SK-N-SH (cell line): ENCODE measurements at regions not wholly inside any gene's neighbourhood (a gene's known extent, or its start where the extent isn't known, plus 50 kb on each side); places are given as distances from the start of the nearest gene placed in this dataset.
"Not testable (repeated sequence)": the region's sequence is repeated elsewhere in the genome, so short reads cannot be mapped to it uniquely, and the experiment has no call there.

ENCODE experiments used
- CTCF ChIA-PET: fragments of 300-600, 350-600 bp; formaldehyde crosslinking; extraction: SDS; loops from one replicate; lab custom pipeline; 2021; lab: Yijun Ruan, JAX
- POLR2A ChIA-PET: fragments of 350-600 bp; sonication (Branson Sonifier 250); formaldehyde crosslinking; extraction: SDS; loops from one replicate; lab custom pipeline; 2020; ENCODE audit warnings: antibody characterized with exemption, inconsistent platforms; lab: Yijun Ruan, JAX
- DNase-seq: peaks from one replicate; pipeline ENCODE4 v3.0.0; 2012
- H2AFZ ChIP-seq: fragments of 200-600 bp; sonication (generic); 2 replicates; pipeline ENCODE4 v1.8.1; 2016; ENCODE audit warnings: antibody characterized with exemption, mild to moderate bottlenecking, low read depth
- H3F3A ChIP-seq: fragments of 200-600 bp; sonication (generic); replicated peaks from 2 replicates; pipeline ENCODE3; 2016; ENCODE audit warnings: antibody characterized with exemption, mild to moderate bottlenecking; ENCODE audit not compliant: insufficient read depth
- H3K27ac ChIP-seq, 2 experiments: fragments of 200-500 bp in 1 of 2; fragments of 200-600 bp in 1 of 2; sonication (Bioruptor generic) in 1 of 2; sonication (generic), shearing (Covaris generic) in 1 of 2; 2 replicates each; pipeline versions ENCODE4 v1.5.1 to v1.6.1; 2014 to 2016; ENCODE audit warnings: low read depth in 2 of 2, inconsistent platforms in 1 of 2, low read length in 1 of 2, mild to moderate bottlenecking in 1 of 2, mixed read lengths in 1 of 2
- H3K27me3 ChIP-seq: fragments of 200-600 bp; sonication (generic), shearing (Covaris generic); 2 replicates; pipeline ENCODE4 v1.6.1; 2016; ENCODE audit warnings: mixed run types; ENCODE audit not compliant: insufficient read depth
- H3K36me3 ChIP-seq, 2 experiments: fragments of 200-500 bp in 1 of 2; fragments of 200-600 bp in 1 of 2; sonication (Bioruptor generic) in 1 of 2; sonication (generic) in 1 of 2; replicated peaks in 1 of 2; 2 replicates each; pipeline versions ENCODE3 to v1.5.1; 2014 to 2016; ENCODE audit warnings: low read length in 1 of 2, mild to moderate bottlenecking in 1 of 2; ENCODE audit not compliant: insufficient read depth in 2 of 2, control insufficient read depth in 1 of 2
- H3K4me1 ChIP-seq, 2 experiments: fragments of 200-500 bp in 1 of 2; fragments of 200-600 bp in 1 of 2; sonication (Bioruptor generic) in 1 of 2; sonication (generic), shearing (Covaris generic) in 1 of 2; 2 replicates each; pipeline versions ENCODE4 v1.5.1 to v1.6.1; 2014 to 2016; ENCODE audit warnings: low read depth in 1 of 2, low read length in 1 of 2, mixed run types in 1 of 2; ENCODE audit not compliant: insufficient read depth in 2 of 2, control insufficient read depth in 1 of 2
- H3K4me2 ChIP-seq: fragments of 200-600 bp; sonication (generic), shearing (Covaris generic); 2 replicates; pipeline ENCODE4 v1.6.1; 2017; ENCODE audit warnings: mixed run types
- H3K4me3 ChIP-seq, 2 experiments: fragments of 200-500 bp in 1 of 2; fragments of 200-600 bp in 1 of 2; sonication (Bioruptor generic) in 1 of 2; sonication (generic), shearing (Covaris generic) in 1 of 2; 2 replicates each; pipeline versions ENCODE4 v1.5.1 to v1.8.1; 2014 to 2016; ENCODE audit warnings: low read depth in 2 of 2, inconsistent platforms in 1 of 2, low read length in 1 of 2, mild to moderate bottlenecking in 1 of 2, mixed read lengths in 1 of 2, moderate library complexity in 1 of 2
- H3K79me2 ChIP-seq: fragments of 200-600 bp; sonication (generic); 2 replicates; pipeline ENCODE4 v1.8.1; 2017; ENCODE audit warnings: mild to moderate bottlenecking; ENCODE audit not compliant: insufficient read depth
- H3K9ac ChIP-seq: fragments of 200-600 bp; sonication (generic); 2 replicates; pipeline ENCODE4 v1.6.1; 2017; ENCODE audit warnings: mixed run types
- H3K9me2 ChIP-seq: fragments of 200-600 bp; sonication (generic); 2 replicates; pipeline ENCODE4 v1.6.1; 2017; ENCODE audit warnings: mixed run types
- H3K9me3 ChIP-seq: fragments of 200-600 bp; sonication (generic); 2 replicates; pipeline ENCODE4 v1.6.1; 2017; ENCODE audit warnings: mixed run types, mild to moderate bottlenecking, moderate library complexity
- H4K20me1 ChIP-seq: fragments of 200-600 bp; sonication (generic); 2 replicates; pipeline ENCODE4 v1.6.1; 2017; ENCODE audit warnings: mild to moderate bottlenecking, mixed run types; ENCODE audit not compliant: insufficient read depth
- EP300 ChIP-seq, 2 experiments: IDR thresholded peaks; 2 replicates each; pipeline versions ENCODE4 v1.4.0 to v1.6.1; 2012; ENCODE audit warnings: borderline replicate concordance in 1 of 2, low read depth in 1 of 2, low read length in 1 of 2
- FOXJ3 ChIP-seq: sonication (generic); formaldehyde crosslinking; IDR thresholded peaks from 2 replicates; pipeline ENCODE4 v1.5.1; 2020; ENCODE audit warnings: mild to moderate bottlenecking, missing genetic modification reagents
- FOXM1 ChIP-seq: IDR thresholded peaks from 2 replicates; pipeline ENCODE4 v1.4.0; 2012; ENCODE audit warnings: low read depth, mild to moderate bottlenecking
- JUND ChIP-seq: IDR thresholded peaks from 2 replicates; pipeline ENCODE4 v1.4.0; 2012
- MXI1 ChIP-seq: IDR thresholded peaks from 2 replicates; pipeline ENCODE4 v1.6.1; 2012; ENCODE audit warnings: mild to moderate bottlenecking, low read depth, low read length, improper control_type of control experiment
- NRF1 ChIP-seq: IDR thresholded peaks from 2 replicates; pipeline ENCODE4 v1.6.1; 2012; ENCODE audit warnings: low read depth, mild to moderate bottlenecking, low read length
- RFX5 ChIP-seq: IDR thresholded peaks from 2 replicates; pipeline ENCODE4 v1.6.1; 2012; ENCODE audit warnings: mild to moderate bottlenecking, improper control_type of control experiment, low read length
- RXRA ChIP-seq: IDR thresholded peaks from 2 replicates; pipeline ENCODE4 v1.4.0; 2012; ENCODE audit warnings: low read depth, mild to moderate bottlenecking, borderline replicate concordance
- WGBS: methylation state at CpG from one replicate; pipeline ENCODE4 v1.1.6; 2017; ENCODE audit warnings: low lambda C conversion rate; 5-methylcytosine and 5-hydroxymethylcytosine counted together
- TF ChIP-seq, protein P1 (sequence below): IDR thresholded peaks from 2 replicates; pipeline ENCODE4 v1.4.0; 2012; ENCODE audit warnings: low read depth
- TF ChIP-seq, protein P2 (sequence below): IDR thresholded peaks from 2 replicates; pipeline ENCODE4 v1.4.0; 2012; ENCODE audit warnings: low read depth, borderline replicate concordance
- TF ChIP-seq, protein P3 (sequence below): fragments of 200-600 bp; sonication (generic); IDR thresholded peaks from 2 replicates; pipeline ENCODE4 v1.6.1; 2017; ENCODE audit warnings: antibody characterized with exemption, mild to moderate bottlenecking, moderate library complexity
- TF ChIP-seq, protein P4 (sequence below): IDR thresholded peaks from 2 replicates; pipeline ENCODE4 v1.6.1; 2012; ENCODE audit warnings: mild to moderate bottlenecking, low read depth, low read length, moderate library complexity

DNA sequence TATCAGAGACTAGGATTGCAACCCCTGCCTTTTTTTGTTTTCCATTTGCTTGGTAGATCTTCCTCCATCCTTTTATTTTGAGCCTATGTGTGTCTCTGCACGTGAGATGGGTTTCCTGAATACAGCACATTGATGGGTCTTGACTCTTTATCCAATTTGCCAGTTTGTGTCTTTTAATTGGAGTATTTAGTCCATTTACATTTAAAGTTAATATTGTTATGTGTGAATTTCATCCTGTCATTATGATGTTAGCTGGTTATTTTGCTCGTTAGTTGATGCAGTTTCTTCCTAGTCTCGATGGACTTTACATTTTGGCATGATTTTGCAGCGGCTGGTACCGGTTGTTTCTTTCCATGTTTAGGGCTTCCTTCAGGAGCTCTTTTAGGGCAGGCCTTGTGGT lies 99.2 kb upstream of the CNTNAP2 start:
- H3K9me3 ChIP-seq, H3K36me3 ChIP-seq, DNase-seq, H3K79me2 ChIP-seq, H3K9me2 ChIP-seq, H3K27ac ChIP-seq, H3F3A ChIP-seq, H4K20me1 ChIP-seq, H3K27me3 ChIP-seq, CTCF ChIA-PET, POLR2A ChIA-PET, H3K9ac ChIP-seq, H3K4me1 ChIP-seq, H3K4me2 ChIP-seq, H2AFZ ChIP-seq, H3K4me3 ChIP-seq: not testable (repeated sequence)
- WGBS: 15% methylated on average over 5 of the region's 5 CpGs

DNA sequence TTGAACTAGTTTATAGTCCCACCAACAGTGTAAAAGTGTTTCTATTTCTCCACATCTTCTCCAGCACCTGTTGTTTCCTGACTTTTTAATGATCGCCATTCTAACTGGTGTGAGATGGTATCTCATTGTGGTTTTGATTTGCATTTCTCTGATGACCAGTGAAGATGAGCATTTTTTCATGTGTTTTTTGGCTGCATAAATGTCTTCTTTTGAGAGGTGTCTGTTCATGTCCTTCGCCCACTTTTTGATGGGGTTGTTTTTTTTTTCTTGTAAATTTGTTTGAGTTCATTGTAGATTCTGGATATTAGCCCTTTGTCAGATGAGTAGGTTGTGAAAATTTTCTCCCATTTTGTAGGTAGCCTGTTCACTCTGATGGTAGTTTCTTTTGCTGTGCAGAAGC lies 102.4 kb upstream of the CNTNAP2 start:
- H3K4me1 ChIP-seq, H3K27ac ChIP-seq, H2AFZ ChIP-seq, H3K36me3 ChIP-seq, H3K4me2 ChIP-seq, CTCF ChIA-PET, H3K27me3 ChIP-seq, DNase-seq, POLR2A ChIA-PET, H3K9me3 ChIP-seq, H4K20me1 ChIP-seq, H3K9me2 ChIP-seq, H3K9ac ChIP-seq, H3F3A ChIP-seq, H3K4me3 ChIP-seq, H3K79me2 ChIP-seq: not testable (repeated sequence)
- 39% methylated on average over 2 of the region's 2 CpGs for WGBS

DNA sequence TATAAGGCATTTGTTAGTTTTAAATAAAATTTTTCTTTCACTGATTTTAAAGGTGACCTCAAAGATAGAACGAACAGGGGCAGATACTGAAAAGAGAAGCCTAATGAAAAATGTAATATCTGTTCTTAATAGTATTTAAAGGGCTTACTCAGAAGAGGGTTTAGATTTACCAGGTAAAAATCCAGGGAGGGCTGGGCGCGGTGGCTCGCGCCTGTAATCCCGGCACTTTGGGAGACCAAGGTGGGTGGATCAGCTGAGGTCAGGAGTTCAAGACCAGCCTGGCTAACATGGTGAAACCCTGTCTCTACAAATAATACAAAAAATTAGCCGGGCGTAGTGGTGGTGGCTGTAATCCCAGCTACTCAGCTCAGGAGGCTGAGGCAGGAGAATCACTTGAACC lies 108.3 kb upstream of the CNTNAP2 start:
- WGBS: 65% methylated on average over 8 of the region's 8 CpGs
- POLR2A ChIA-PET: no interaction called here
- CTCF ChIA-PET: no interaction called here

More for the DNA sequence above, 108.3 kb upstream of the CNTNAP2 start:
- no peak overlapping the region for H3K4me2 ChIP-seq
- no peak for DNase-seq
- H3K9ac ChIP-seq: no peak overlapping the region
- H4K20me1 ChIP-seq: no peaks in the 10 kb centered on the region
- no peaks in the 10 kb centered on the region for H3F3A ChIP-seq
- no peaks in the 10 kb centered on the region for H3K79me2 ChIP-seq
- TF ChIP-seq, protein P1, sequence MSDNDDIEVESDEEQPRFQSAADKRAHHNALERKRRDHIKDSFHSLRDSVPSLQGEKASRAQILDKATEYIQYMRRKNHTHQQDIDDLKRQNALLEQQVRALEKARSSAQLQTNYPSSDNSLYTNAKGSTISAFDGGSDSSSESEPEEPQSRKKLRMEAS: no peak
- TF ChIP-seq EP300 (IDR thresholded peaks at IDR 0.05; ENCODE audit: borderline replicate concordance in 1 of 2, low read depth in 1 of 2, low read length in 1 of 2) (no peak), RFX5 (no peak), RXRA (no peak), FOXJ3 (CRISPR knock-in tag) (no peak), FOXM1 (no peak), MXI1 (no peak), NRF1 (no peak), JUND (no peak)
- TF ChIP-seq, protein P2, sequence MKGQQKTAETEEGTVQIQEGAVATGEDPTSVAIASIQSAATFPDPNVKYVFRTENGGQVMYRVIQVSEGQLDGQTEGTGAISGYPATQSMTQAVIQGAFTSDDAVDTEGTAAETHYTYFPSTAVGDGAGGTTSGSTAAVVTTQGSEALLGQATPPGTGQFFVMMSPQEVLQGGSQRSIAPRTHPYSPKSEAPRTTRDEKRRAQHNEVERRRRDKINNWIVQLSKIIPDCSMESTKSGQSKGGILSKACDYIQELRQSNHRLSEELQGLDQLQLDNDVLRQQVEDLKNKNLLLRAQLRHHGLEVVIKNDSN: no peak
- TF ChIP-seq, protein P3, sequence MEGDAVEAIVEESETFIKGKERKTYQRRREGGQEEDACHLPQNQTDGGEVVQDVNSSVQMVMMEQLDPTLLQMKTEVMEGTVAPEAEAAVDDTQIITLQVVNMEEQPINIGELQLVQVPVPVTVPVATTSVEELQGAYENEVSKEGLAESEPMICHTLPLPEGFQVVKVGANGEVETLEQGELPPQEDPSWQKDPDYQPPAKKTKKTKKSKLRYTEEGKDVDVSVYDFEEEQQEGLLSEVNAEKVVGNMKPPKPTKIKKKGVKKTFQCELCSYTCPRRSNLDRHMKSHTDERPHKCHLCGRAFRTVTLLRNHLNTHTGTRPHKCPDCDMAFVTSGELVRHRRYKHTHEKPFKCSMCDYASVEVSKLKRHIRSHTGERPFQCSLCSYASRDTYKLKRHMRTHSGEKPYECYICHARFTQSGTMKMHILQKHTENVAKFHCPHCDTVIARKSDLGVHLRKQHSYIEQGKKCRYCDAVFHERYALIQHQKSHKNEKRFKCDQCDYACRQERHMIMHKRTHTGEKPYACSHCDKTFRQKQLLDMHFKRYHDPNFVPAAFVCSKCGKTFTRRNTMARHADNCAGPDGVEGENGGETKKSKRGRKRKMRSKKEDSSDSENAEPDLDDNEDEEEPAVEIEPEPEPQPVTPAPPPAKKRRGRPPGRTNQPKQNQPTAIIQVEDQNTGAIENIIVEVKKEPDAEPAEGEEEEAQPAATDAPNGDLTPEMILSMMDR: no peak
- TF ChIP-seq, protein P4, sequence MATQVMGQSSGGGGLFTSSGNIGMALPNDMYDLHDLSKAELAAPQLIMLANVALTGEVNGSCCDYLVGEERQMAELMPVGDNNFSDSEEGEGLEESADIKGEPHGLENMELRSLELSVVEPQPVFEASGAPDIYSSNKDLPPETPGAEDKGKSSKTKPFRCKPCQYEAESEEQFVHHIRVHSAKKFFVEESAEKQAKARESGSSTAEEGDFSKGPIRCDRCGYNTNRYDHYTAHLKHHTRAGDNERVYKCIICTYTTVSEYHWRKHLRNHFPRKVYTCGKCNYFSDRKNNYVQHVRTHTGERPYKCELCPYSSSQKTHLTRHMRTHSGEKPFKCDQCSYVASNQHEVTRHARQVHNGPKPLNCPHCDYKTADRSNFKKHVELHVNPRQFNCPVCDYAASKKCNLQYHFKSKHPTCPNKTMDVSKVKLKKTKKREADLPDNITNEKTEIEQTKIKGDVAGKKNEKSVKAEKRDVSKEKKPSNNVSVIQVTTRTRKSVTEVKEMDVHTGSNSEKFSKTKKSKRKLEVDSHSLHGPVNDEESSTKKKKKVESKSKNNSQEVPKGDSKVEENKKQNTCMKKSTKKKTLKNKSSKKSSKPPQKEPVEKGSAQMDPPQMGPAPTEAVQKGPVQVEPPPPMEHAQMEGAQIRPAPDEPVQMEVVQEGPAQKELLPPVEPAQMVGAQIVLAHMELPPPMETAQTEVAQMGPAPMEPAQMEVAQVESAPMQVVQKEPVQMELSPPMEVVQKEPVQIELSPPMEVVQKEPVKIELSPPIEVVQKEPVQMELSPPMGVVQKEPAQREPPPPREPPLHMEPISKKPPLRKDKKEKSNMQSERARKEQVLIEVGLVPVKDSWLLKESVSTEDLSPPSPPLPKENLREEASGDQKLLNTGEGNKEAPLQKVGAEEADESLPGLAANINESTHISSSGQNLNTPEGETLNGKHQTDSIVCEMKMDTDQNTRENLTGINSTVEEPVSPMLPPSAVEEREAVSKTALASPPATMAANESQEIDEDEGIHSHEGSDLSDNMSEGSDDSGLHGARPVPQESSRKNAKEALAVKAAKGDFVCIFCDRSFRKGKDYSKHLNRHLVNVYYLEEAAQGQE: no peak
- H3K4me1 ChIP-seq: no peaks in the 10 kb centered on the region
- H2AFZ ChIP-seq: no peak overlapping the region
- H3K9me3 ChIP-seq: 0 out of 2 replicates have a peak, but pooled peaks cover 7% of the 10 kb centered on the region
- no peaks in the 10 kb centered on the region for H3K36me3 ChIP-seq
- H3K4me3 ChIP-seq: no peak overlapping the region
- H3K27ac ChIP-seq: no peak overlapping the region
- no peaks in the 10 kb centered on the region; the same call in 1 of the 2 replicates for H3K9me2 ChIP-seq
- no peaks in the 10 kb centered on the region for H3K27me3 ChIP-seq
